OCI-M2 (cell line): ENCODE measurements at regions not wholly inside any gene's neighbourhood (a gene's known extent, or its start where the extent isn't known, plus 50 kb on each side); places are given as distances from the start of the nearest gene placed in this dataset.
"Not testable (repeated sequence)": the region's sequence is repeated elsewhere in the genome, so short reads cannot be mapped to it uniquely, and the experiment has no call there.

Experiments used
- DNase-seq: peaks from one replicate; lab custom pipeline; 2025; ENCODE audit not compliant: unreplicated experiment; lab: John Stamatoyannopoulos, UW

DNA sequence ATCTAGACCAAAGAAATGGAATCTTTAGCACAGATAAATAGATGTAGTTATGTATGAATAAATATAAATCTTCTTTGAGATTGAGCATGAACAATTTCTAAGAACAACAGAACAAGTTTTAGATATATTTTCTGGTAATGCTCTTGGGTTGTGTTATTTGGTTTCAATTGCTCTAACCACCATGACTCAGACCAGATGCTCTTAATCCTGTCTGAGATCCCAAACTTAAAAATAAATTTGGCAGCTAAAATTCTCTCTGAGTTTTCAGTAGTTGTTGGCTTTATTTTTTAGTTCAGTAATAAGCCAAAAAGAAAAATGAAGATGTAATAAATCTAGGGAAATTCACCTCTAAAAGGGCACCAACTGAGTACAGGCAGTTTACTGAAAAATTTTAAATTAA lies 1693.4 kb downstream of the NCAM2 start:
- DNase-seq = no peak

DNA sequence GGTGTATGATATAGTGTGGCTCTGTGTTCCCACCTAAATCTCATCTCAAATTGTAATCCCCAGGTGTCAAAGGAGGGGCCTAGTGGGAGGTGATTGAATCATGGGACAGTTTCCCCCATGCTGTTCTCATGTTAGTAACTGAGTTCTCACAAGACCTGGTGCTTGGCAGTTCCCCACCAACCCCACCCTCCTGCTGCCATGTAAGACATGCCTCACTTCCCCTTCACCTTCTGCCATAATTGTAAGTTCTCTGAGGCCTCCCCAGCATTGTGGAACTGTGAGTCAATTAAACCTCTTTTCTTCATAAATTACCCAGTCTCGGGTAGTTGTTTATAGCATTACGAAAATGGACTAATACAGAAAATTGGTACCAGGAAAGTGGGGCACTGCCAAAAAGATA lies 1705.3 kb downstream of the NCAM2 start:
- no peak for DNase-seq

DNA sequence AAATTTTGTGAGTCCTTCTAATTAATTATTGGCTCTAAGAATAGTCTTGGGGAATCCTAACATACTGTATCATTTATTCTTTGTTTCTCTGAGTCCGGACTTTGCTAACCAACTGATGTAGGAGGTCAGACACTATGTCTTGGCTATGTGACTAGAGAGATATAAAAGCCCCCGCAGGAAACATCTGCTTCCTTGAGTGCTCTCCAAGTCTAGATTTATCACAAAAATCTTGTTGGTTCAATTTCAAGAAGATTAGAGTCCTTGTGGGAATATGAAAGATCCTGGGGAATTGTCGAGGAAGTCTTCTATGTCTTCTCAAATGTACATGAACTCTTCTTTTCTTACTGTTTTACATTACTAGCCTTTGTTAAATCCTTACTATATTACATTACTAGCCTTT lies 1712.5 kb downstream of the NCAM2 start:
- DNase-seq = no peak

DNA sequence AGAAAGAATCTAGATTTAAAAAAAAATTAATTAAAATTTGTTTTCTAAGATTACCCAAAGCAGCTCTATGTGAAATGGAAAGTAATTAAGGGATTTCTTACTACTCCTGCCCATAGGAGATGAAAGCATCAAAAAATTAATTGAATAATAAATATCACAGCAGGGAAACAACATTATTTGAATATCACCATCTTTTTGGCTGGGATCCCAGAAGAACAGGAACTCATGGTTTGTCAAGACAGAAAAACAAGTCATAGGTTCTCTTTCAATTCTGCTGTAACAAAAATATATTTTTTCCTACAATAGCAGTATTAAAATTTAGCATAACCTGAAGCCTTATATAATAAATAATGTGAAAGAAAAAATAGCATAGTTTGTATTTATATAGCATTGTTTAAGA lies 1713.4 kb downstream of the NCAM2 start:
- DNase-seq = no peak

DNA sequence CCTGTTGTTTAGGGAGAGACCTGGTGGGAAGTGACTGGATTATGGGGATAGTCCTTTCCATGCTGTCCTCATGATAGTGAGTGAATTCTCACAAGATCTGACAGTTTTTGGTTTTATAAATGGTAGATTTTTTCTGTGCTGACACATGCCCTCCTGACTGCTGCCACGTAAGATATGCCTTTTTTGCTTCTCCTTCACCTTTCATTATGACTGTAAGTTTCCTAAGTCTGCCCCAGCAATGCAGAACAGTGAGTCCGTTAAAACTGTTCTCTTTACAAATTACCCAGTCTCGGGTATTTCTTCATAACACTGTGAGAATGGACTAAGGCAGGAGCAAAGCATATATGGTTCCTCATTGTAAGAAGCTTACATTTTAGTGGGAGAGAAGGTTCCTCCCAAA lies 1727.2 kb downstream of the NCAM2 start:
- no peak for DNase-seq

GRCh38 chr21:22728091-22728490 lies 1729.9 kb downstream of the NCAM2 start:
- DNase-seq = no peak

- DNase-seq = no peak
Observed at GRCh38 chr21:22743085-22743484, 1744.9 kb downstream of the NCAM2 start.

GRCh38 chr21:22754746-22755145 lies 1756.5 kb downstream of the NCAM2 start:
- DNase-seq = no peak

DNA sequence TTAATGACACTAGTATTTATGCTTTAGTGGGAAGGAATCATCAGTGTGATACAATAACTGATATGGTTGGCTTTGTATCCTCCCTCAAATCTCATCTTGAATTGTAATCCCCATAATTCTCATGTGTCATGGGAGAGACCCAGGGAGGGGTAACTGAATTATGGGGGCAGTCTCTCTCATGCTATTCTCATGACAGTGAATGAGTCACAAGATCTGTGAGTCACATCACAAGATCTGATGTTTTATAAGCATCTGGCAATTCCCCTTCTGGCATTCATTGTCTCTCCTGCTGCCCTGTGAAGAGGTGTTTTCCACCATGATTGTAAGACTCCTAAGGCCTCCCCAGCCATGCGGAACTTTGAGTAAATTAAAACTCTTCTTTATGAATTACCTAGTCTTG lies 1760.3 kb downstream of the NCAM2 start:
- DNase-seq = no peak

GRCh38 chr21:22762463-22762862 lies 1764.3 kb downstream of the NCAM2 start:
- no peak for DNase-seq

GRCh38 chr21:22763442-22763841 lies 1765.2 kb downstream of the NCAM2 start:
- no peak for DNase-seq

GRCh38 chr21:22764222-22764621 lies 1766.0 kb downstream of the NCAM2 start:
- no peak for DNase-seq

DNA sequence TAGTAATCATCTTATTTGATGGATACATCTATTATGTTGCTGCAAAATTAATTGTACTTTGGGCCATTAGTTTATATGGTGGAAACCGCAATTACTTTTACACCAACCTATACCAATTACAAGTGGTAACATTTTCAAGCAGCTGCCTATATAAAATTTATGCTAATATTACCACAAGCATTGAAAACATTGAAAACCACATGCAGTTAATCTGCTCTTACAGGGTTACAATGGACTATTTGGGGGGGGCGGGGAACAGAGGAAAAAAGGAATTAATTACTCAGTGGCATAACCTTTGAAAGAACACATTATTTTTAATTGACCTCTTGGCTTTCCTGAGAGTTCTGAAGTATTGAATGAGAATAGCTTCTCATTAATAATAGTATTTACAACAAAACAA lies 1793.2 kb downstream of the NCAM2 start:
- DNase-seq = no peak

GRCh38 chr21:22791986-22792560 lies 1793.9 kb downstream of the NCAM2 start:
- DNase-seq = peak; percentile 56

GRCh38 chr21:22795091-22795490 lies 1796.9 kb downstream of the NCAM2 start:
- no peak for DNase-seq

- no peak for DNase-seq
Observed at GRCh38 chr21:22795644-22796043, 1797.4 kb downstream of the NCAM2 start.

DNA sequence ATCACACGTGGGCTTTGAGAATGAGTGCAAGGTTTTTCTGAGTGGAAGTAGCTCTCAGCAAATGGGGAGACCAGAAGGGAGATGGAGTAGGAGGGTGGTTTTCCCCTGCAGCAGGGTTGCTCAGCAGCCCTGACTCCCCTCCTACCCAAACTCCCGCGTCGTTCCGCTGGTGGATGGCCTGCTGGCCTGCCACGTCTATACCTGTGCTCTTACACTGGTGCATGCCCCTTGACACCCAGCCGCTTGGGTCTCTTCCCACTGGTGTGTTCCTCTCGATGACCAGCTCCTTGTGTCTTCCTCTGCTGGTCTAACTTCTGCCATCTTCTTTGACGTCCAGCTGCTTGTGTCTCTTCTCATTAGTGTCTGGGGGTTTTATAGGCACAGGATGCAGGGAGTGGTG lies 1797.9 kb downstream of the NCAM2 start:
- DNase-seq = no peak

DNA sequence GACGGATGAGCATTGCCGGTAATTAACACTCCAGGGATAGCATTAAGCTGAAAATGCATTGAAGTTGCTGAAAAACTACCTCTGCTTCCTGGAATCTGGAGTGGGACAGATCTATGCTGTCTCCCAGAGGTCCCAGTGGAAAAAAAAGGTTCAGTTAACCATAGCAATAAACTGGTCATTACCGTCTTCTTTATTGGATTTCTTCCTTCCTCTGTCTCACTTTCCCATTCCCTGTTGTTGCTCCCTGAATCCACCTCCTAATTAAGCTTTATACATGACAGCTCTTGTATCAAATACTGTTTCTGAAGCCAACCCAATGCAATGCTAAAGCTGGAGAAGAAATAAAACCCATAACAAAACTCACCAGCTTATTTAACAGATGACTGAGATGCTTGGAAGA lies 1805.9 kb downstream of the NCAM2 start:
- DNase-seq = no peak

- no peak for DNase-seq
Observed at GRCh38 chr21:22806278-22806677, 1808.1 kb downstream of the NCAM2 start.

- no peak for DNase-seq
Observed at GRCh38 chr21:22813201-22813600, 1815.0 kb downstream of the NCAM2 start.

GRCh38 chr21:22818681-22819485 lies 1820.7 kb downstream of the NCAM2 start:
- not testable (repeated sequence) for DNase-seq

GRCh38 chr21:22827422-22827821 lies 1829.2 kb downstream of the NCAM2 start:
- no peak for DNase-seq

GRCh38 chr21:22842875-22843274 lies 1844.7 kb downstream of the NCAM2 start:
- DNase-seq = no peak
